RWPE2 (cell line): ENCODE measurements at regions not wholly inside any gene's neighbourhood (a gene's known extent, or its start where the extent isn't known, plus 50 kb on each side); places are given as distances from the start of the nearest gene placed in this dataset.
"Not testable (repeated sequence)": the region's sequence is repeated elsewhere in the genome, so short reads cannot be mapped to it uniquely, and the experiment has no call there.

ENCODE experiments used
- ATAC-seq: fragments of 200-7000 bp; cut with Tn5 transposase; 3 replicates; pipeline ENCODE4 v1.9.1; 2021; ENCODE audit warnings: low read depth
- DNase-seq: peaks from one replicate; pipeline ENCODE4 v3.0.0-alpha.2; 2020; ENCODE audit warnings: low spot score
- H3K27ac ChIP-seq: fragments of 450-650 bp; 2 replicates; pipeline ENCODE4 v1.5.1; 2017; ENCODE audit warnings: mild to moderate bottlenecking; ENCODE audit not compliant: poor library complexity, severe bottlenecking
- H3K27me3 ChIP-seq: fragments of 250-450 bp; sonication (Bioruptor Pico); 2 replicates; pipeline ENCODE4 v1.5.1; 2021; ENCODE audit warnings: mild to moderate bottlenecking, moderate library complexity; ENCODE audit not compliant: insufficient read depth, poor library complexity, severe bottlenecking
- H3K36me3 ChIP-seq: fragments of 250-450 bp; sonication (Bioruptor Pico); 2 replicates; pipeline ENCODE4 v1.5.1; 2020; ENCODE audit warnings: low read depth, mild to moderate bottlenecking, moderate library complexity
- H3K4me1 ChIP-seq: fragments of 250-450 bp; sonication (Bioruptor Pico); 2 replicates; pipeline ENCODE4 v1.5.1; 2021; ENCODE audit warnings: mild to moderate bottlenecking, moderate library complexity; ENCODE audit not compliant: insufficient read depth, poor library complexity, severe bottlenecking
- H3K4me3 ChIP-seq: fragments of 250-450 bp; sonication (Bioruptor Pico); 2 replicates; pipeline ENCODE4 v1.5.1; 2021; ENCODE audit warnings: mild to moderate bottlenecking, moderate library complexity; ENCODE audit not compliant: severe bottlenecking
- H3K9me3 ChIP-seq: fragments of 250-450 bp; sonication (Bioruptor Pico); 2 replicates; pipeline ENCODE4 v1.5.1; 2021; ENCODE audit warnings: mild to moderate bottlenecking, moderate library complexity; ENCODE audit not compliant: severe bottlenecking
- TF ChIP-seq, protein P1 (sequence below): fragments of 450-650 bp; IDR thresholded peaks from one replicate; pipeline ENCODE4 v1.5.1; 2017; ENCODE audit warnings: mild to moderate bottlenecking, moderate library complexity; ENCODE audit not compliant: poor library complexity, severe bottlenecking

DNA sequence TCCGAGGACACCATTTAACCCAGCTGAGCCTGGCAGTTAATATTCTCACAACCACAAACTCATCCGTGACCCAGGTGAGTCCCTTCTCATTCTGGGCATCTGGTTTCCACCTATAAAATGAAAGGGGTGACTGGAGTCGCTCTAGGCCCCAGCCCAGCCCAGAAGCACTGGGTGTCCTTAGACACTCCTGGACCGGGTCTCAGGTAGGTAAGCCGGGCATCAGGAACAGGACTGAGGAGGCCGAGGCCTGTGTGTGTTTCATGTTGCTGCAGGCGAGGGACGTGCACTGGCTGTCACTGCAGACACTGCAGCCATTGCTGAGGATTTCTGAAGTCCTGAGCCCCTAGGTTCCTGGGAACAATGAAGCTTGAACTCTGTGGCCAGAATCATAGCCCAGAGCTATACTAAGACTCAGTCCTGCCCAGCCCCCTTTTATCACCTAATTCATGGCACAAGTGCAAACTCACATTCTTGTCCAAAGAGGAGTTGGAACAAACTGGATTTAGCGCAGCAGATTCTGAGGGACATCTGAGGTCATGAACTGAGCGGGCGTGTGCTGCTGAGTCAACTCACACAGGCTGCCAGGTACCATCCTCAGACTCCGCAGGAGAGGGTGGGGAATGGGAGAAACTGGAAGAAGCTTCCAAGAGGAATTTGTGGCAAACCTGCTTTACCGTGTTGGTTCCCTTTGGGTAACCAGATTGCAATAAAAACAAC, 184.9 kb downstream of the FAM43A start:
- H3K36me3 ChIP-seq: no peaks in the 10 kb centered on the region
- peak overlapping the region; percentile 97 for H3K27ac ChIP-seq
- no peaks in the 10 kb centered on the region for H3K27me3 ChIP-seq
- TF ChIP-seq, protein P1, sequence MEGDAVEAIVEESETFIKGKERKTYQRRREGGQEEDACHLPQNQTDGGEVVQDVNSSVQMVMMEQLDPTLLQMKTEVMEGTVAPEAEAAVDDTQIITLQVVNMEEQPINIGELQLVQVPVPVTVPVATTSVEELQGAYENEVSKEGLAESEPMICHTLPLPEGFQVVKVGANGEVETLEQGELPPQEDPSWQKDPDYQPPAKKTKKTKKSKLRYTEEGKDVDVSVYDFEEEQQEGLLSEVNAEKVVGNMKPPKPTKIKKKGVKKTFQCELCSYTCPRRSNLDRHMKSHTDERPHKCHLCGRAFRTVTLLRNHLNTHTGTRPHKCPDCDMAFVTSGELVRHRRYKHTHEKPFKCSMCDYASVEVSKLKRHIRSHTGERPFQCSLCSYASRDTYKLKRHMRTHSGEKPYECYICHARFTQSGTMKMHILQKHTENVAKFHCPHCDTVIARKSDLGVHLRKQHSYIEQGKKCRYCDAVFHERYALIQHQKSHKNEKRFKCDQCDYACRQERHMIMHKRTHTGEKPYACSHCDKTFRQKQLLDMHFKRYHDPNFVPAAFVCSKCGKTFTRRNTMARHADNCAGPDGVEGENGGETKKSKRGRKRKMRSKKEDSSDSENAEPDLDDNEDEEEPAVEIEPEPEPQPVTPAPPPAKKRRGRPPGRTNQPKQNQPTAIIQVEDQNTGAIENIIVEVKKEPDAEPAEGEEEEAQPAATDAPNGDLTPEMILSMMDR: no peak
- H3K9me3 ChIP-seq: no peaks in the 10 kb centered on the region
- no peak overlapping the region for H3K4me3 ChIP-seq
- peak; percentile 61 for ATAC-seq
- DNase-seq: peak; percentile 83
- peaks cover 36% of the 10 kb centered on the region for H3K4me1 ChIP-seq

DNA sequence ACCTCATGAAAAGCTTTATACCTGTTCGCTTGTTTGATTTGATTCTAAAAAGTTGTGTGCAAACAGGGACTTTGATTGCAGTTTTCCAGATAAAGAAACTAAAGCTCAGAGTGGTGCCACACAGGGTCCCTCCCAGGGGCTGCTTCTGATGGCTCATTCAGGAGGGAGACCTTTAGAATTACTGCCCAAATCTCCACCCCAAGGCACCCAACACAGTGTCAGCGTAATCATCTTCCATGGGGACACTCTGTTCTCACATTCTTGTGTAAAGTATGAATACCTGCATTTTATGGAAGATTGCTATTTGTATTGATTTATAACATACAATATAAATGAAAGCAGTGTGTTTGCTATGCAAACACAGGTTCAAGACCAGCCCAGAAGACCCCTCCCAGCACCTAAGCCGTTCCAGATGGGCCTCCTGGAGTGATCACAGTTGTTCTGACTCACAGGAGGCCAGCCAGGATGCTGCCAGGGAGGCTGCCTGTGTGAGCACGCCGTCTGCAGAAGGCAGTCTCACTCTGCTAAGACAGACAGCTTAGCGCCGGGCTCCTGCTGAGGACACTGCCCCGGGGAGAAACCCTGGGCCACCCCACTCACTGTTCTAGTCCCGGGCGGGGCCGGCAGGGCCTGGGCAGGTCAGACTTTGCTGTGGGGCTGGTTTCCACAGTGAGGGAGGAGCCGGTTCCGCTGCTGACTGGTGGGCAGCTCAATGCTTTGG, 185.6 kb downstream of the FAM43A start:
- ATAC-seq (peak; percentile 81), DNase-seq (peak; percentile 91)
- no peaks in the 10 kb centered on the region for H3K9me3 ChIP-seq
- TF ChIP-seq, protein P1: peak; percentile 35
- no peaks in the 10 kb centered on the region for H3K27me3 ChIP-seq
- peaks cover 36% of the 10 kb centered on the region for H3K4me1 ChIP-seq
- no peaks in the 10 kb centered on the region for H3K36me3 ChIP-seq
- H3K4me3 ChIP-seq: no peak overlapping the region
- H3K27ac ChIP-seq: peak overlapping the region; percentile 97

DNA sequence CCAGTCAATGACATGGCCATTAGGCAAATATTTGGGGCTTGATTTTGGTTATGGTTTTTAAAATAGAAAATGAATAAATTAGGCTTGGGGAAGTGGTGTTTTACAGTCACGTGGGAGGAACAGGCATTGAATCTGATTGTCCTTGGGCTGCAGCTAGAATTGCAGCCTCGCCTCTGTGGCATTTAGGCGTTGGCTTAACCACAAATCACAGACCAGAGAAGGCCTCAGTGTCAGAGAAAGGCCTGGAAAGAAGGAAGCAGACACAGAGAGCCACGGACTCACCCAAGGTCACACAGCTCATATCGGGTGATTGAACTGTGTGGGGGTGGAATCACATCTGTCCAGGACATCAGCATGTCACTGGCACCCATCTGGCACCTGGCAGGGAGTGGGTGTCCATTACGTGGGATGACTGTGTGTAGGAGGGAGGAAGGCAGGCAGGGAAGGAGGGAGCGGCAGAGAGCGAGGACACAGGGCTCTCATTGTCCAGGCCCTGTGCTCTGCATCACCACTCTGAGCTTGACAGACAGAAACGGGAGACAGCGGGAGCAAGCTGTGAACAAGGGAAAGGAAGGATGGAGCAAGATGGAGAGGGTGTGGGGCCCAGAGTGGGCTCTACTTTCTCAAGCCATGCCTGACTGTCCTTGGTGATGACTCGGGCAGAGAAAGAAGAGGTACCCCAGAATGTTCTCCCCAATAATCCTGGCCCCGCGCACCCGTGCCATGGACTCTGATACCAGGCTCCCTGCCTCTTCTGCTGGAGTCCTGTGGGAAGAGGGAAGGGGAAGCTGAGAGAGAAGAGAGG, 186.4 kb downstream of the FAM43A start:
- Histone ChIP-seq H3K36me3 (no peaks in the 10 kb centered on the region), H3K27ac (peak overlapping the region; percentile 97), H3K9me3 (no peaks in the 10 kb centered on the region), H3K4me1 (peaks cover 36% of the 10 kb centered on the region), H3K27me3 (no peaks in the 10 kb centered on the region), H3K4me3 (no peak overlapping the region)
- ATAC-seq (peak; percentile 10; the same call in 2 of the 3 replicates), DNase-seq (no peak)
- TF ChIP-seq, protein P1: peak; percentile 22

DNA sequence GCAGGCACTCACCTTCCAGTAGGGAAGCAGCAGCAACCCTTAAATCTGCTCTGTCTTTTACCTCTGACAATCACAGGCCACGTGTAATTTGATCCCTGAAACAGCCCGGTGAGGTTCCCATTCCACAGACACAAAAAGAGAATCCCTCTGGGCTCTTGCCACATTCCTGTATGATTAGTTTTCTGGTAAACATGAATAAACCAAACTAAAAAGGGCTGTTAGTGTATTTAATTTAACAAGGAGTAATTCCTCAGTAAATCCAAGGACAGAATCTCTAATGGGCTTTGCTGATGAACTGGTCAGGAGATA, 186.9 kb downstream of the FAM43A start:
- Histone ChIP-seq H3K9me3 (no peaks in the 10 kb centered on the region), H3K36me3 (no peaks in the 10 kb centered on the region), H3K4me1 (peaks cover 36% of the 10 kb centered on the region), H3K27me3 (no peaks in the 10 kb centered on the region), H3K27ac (peak overlapping the region; percentile 97), H3K4me3 (no peak overlapping the region)
- no peak for DNase-seq
- ATAC-seq: peak; percentile 47
- TF ChIP-seq, protein P1: no peak

DNA sequence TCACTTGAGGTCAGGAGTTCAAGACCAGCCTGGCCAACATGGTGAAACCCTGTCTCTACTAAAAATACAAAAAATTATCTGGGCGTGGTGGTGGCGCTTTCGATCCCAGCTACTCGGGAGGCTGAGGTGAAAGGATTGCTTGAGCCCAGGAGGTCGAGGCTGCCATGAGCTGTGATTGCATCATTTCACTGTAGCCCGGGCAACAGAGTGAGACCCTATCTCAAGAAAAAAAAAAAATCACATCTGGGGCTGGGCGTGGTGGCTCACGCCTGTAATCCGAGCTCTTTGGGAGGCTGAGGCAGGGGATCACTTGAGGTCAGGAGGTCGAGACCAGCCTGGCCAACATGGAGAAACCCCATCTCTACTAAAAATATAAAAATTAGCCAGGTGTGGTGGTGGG, 187.8 kb downstream of the FAM43A start:
- H3K4me3 ChIP-seq, H3K9me3 ChIP-seq, H3K36me3 ChIP-seq, H3K27me3 ChIP-seq, ATAC-seq, DNase-seq: not testable (repeated sequence)
- Histone ChIP-seq H3K4me1 (peaks cover 36% of the 10 kb centered on the region), H3K27ac (peak overlapping the region; percentile 97)
